ENCODE measurements at regions not wholly inside any gene's neighbourhood (a gene's known extent, or its start where the extent isn't known, plus 50 kb on each side); places are given as distances from the start of the nearest gene placed in this dataset.

GRCh38 chr6:125509477-125509876 is 207.7 kb upstream of the HDDC2 start:
- in situ Hi-C loops (cut with HindIII; ENCODE audit: low sequenced_read_pairs): no loop called here
- no peak for TF ChIP-seq CTCF (IDR thresholded peaks at IDR 0.05; ENCODE audit: low read depth, low read length)
- no peak overlapping the region for H3K4me3 ChIP-seq (ENCODE audit: low read depth, low read length)
- DNase-seq (ENCODE audit: low read depth, low spot score): no peak

- in situ Hi-C loops (cut with HindIII; ENCODE audit: low sequenced_read_pairs): no loop called here
- TF ChIP-seq CTCF (IDR thresholded peaks at IDR 0.05; ENCODE audit: low read depth, low read length): no peak
- no peak for DNase-seq (ENCODE audit: low read depth, low spot score)
Observed at GRCh38 chr6:125510405-125510804, 208.6 kb upstream of the HDDC2 start.

GRCh38 chr6:125511809-125512396 is 210.1 kb upstream of the HDDC2 start:
- in situ Hi-C loops (cut with HindIII; ENCODE audit: low sequenced_read_pairs): no loop called here
- no peak for TF ChIP-seq CTCF (IDR thresholded peaks at IDR 0.05; ENCODE audit: low read depth, low read length)
- H3K4me3 ChIP-seq (ENCODE audit: low read depth, low read length): no peak overlapping the region
- DNase-seq (ENCODE audit: low read depth, low spot score): peak; percentile 46

More at GRCh38 chr6:125510405-125510804, 208.6 kb upstream of the HDDC2 start:
- H3K4me3 ChIP-seq (ENCODE audit: low read depth, low read length): no peak overlapping the region

GRCh38 chr6:125512621-125513020 is 210.9 kb upstream of the HDDC2 start:
- in situ Hi-C loops (cut with HindIII; ENCODE audit: low sequenced_read_pairs): no loop called here
- peak; percentile 36 for TF ChIP-seq CTCF (IDR thresholded peaks at IDR 0.05; ENCODE audit: low read depth, low read length)
- DNase-seq (ENCODE audit: low read depth, low spot score): no peak
- H3K4me3 ChIP-seq (ENCODE audit: low read depth, low read length): no peak overlapping the region

GRCh38 chr6:125513978-125514377 is 212.2 kb upstream of the HDDC2 start:
- H3K4me3 ChIP-seq (ENCODE audit: low read depth, low read length): no peak overlapping the region
- in situ Hi-C loops (cut with HindIII; ENCODE audit: low sequenced_read_pairs): no loop called here
- DNase-seq (ENCODE audit: low read depth, low spot score): no peak
- TF ChIP-seq CTCF (IDR thresholded peaks at IDR 0.05; ENCODE audit: low read depth, low read length): no peak

- no peak for DNase-seq (ENCODE audit: low read depth, low spot score)
- in situ Hi-C loops (cut with HindIII; ENCODE audit: low sequenced_read_pairs): no loop called here
- TF ChIP-seq CTCF (IDR thresholded peaks at IDR 0.05; ENCODE audit: low read depth, low read length): no peak
Observed at GRCh38 chr6:125516644-125517043, 214.9 kb upstream of the HDDC2 start.

More at GRCh38 chr6:125516644-125517043, 214.9 kb upstream of the HDDC2 start:
- no peak overlapping the region for H3K4me3 ChIP-seq (ENCODE audit: low read depth, low read length)
